H1 (cell line): ENCODE measurements at regions not wholly inside any gene's neighbourhood (a gene's known extent, or its start where the extent isn't known, plus 50 kb on each side); places are given as distances from the start of the nearest gene placed in this dataset.

Experiments
- CBX8 ChIP-seq: fragments of 300-800, 300-1000 bp; sonication (generic); IDR thresholded peaks from 2 replicates; pipeline ENCODE4 v1.7.1; 2016; ENCODE audit warnings: low read depth, low read length, borderline replicate concordance
- CREB1 ChIP-seq: IDR thresholded peaks from 2 replicates; pipeline ENCODE4 v1.6.1; 2012; ENCODE audit warnings: inconsistent platforms
- FOSL1 ChIP-seq: IDR thresholded peaks from 2 replicates; pipeline ENCODE4 v1.6.1; 2011; ENCODE audit warnings: mild to moderate bottlenecking, low read depth, low read length, moderate library complexity; ENCODE audit not compliant: insufficient read depth
- HDAC2 ChIP-seq, 2 experiments: fragments of 300-600 bp in 1 of 2; sonication (generic) in 1 of 2; IDR thresholded peaks; 2 replicates each; pipeline ENCODE4 v1.6.1; 2011 to 2012; ENCODE audit warnings: low read depth in 2 of 2, low read length in 2 of 2, mild to moderate bottlenecking in 2 of 2, moderate library complexity in 2 of 2, borderline replicate concordance in 1 of 2, inconsistent platforms in 1 of 2
- KDM5A ChIP-seq: fragments of 200-600 bp; IDR thresholded peaks from 2 replicates; pipeline ENCODE4 v1.7.1; 2012; ENCODE audit warnings: mild to moderate bottlenecking, low read length, inconsistent platforms, mixed read lengths
- RBBP5 ChIP-seq: IDR thresholded peaks from 2 replicates; pipeline ENCODE4 v1.7.1; 2012; ENCODE audit warnings: low read depth, mild to moderate bottlenecking, inconsistent platforms, low read length, moderate library complexity, borderline replicate concordance
- SIN3A ChIP-seq, 2 experiments: IDR thresholded peaks in 1 of 2; conservative IDR thresholded peaks in 1 of 2; 2 replicates each; pipeline ENCODE4 v1.6.1; 2011 to 2012; ENCODE audit warnings: low read length in 2 of 2, improper control_type of control experiment in 1 of 2, low read depth in 1 of 2, mild to moderate bottlenecking in 1 of 2
- SUZ12 ChIP-seq: fragments of 200-600 bp; sonication (generic); IDR thresholded peaks from 2 replicates; pipeline ENCODE4 v1.6.1; 2012; ENCODE audit warnings: mild to moderate bottlenecking, inconsistent platforms, low read length, moderate library complexity, mixed read lengths
- TAF7 ChIP-seq: optimal IDR thresholded peaks from 2 replicates; pipeline ENCODE3; 2011; ENCODE audit warnings: low read depth, mild to moderate bottlenecking, inconsistent platforms, low read length, moderate library complexity, borderline replicate concordance
- TEAD4 ChIP-seq: IDR thresholded peaks from 2 replicates; pipeline ENCODE4 v1.6.1; 2012; ENCODE audit warnings: low read depth, low read length, inconsistent platforms, mixed read lengths
- TF ChIP-seq, protein P1 (sequence below): fragments of 300-600 bp; sonication (generic); IDR thresholded peaks from 2 replicates; pipeline ENCODE4 v1.7.1; 2012; ENCODE audit warnings: low read length, moderate library complexity, mild to moderate bottlenecking, inconsistent platforms; ENCODE audit not compliant: insufficient replicate concordance

DNA sequence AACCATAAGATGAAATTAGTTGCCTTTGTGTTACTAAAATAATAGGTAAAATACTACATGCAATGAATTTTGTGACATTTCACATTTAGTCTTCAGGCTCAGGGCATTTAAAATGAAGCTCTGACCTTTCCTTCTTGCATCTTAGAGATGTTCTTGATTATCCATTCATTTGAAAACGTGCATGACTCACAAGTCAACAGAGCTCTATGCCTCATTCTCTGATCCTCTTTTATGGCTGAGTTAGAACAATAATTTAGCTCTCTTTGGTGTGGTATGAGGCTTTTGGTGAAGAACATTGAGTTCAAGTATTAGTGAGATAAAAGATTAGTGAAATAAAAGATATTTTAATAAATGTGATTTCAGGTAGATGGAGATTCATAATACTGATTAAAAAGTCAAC, 66.5 kb downstream of the TIGD2 start (continued):
- TF ChIP-seq, protein P1, sequence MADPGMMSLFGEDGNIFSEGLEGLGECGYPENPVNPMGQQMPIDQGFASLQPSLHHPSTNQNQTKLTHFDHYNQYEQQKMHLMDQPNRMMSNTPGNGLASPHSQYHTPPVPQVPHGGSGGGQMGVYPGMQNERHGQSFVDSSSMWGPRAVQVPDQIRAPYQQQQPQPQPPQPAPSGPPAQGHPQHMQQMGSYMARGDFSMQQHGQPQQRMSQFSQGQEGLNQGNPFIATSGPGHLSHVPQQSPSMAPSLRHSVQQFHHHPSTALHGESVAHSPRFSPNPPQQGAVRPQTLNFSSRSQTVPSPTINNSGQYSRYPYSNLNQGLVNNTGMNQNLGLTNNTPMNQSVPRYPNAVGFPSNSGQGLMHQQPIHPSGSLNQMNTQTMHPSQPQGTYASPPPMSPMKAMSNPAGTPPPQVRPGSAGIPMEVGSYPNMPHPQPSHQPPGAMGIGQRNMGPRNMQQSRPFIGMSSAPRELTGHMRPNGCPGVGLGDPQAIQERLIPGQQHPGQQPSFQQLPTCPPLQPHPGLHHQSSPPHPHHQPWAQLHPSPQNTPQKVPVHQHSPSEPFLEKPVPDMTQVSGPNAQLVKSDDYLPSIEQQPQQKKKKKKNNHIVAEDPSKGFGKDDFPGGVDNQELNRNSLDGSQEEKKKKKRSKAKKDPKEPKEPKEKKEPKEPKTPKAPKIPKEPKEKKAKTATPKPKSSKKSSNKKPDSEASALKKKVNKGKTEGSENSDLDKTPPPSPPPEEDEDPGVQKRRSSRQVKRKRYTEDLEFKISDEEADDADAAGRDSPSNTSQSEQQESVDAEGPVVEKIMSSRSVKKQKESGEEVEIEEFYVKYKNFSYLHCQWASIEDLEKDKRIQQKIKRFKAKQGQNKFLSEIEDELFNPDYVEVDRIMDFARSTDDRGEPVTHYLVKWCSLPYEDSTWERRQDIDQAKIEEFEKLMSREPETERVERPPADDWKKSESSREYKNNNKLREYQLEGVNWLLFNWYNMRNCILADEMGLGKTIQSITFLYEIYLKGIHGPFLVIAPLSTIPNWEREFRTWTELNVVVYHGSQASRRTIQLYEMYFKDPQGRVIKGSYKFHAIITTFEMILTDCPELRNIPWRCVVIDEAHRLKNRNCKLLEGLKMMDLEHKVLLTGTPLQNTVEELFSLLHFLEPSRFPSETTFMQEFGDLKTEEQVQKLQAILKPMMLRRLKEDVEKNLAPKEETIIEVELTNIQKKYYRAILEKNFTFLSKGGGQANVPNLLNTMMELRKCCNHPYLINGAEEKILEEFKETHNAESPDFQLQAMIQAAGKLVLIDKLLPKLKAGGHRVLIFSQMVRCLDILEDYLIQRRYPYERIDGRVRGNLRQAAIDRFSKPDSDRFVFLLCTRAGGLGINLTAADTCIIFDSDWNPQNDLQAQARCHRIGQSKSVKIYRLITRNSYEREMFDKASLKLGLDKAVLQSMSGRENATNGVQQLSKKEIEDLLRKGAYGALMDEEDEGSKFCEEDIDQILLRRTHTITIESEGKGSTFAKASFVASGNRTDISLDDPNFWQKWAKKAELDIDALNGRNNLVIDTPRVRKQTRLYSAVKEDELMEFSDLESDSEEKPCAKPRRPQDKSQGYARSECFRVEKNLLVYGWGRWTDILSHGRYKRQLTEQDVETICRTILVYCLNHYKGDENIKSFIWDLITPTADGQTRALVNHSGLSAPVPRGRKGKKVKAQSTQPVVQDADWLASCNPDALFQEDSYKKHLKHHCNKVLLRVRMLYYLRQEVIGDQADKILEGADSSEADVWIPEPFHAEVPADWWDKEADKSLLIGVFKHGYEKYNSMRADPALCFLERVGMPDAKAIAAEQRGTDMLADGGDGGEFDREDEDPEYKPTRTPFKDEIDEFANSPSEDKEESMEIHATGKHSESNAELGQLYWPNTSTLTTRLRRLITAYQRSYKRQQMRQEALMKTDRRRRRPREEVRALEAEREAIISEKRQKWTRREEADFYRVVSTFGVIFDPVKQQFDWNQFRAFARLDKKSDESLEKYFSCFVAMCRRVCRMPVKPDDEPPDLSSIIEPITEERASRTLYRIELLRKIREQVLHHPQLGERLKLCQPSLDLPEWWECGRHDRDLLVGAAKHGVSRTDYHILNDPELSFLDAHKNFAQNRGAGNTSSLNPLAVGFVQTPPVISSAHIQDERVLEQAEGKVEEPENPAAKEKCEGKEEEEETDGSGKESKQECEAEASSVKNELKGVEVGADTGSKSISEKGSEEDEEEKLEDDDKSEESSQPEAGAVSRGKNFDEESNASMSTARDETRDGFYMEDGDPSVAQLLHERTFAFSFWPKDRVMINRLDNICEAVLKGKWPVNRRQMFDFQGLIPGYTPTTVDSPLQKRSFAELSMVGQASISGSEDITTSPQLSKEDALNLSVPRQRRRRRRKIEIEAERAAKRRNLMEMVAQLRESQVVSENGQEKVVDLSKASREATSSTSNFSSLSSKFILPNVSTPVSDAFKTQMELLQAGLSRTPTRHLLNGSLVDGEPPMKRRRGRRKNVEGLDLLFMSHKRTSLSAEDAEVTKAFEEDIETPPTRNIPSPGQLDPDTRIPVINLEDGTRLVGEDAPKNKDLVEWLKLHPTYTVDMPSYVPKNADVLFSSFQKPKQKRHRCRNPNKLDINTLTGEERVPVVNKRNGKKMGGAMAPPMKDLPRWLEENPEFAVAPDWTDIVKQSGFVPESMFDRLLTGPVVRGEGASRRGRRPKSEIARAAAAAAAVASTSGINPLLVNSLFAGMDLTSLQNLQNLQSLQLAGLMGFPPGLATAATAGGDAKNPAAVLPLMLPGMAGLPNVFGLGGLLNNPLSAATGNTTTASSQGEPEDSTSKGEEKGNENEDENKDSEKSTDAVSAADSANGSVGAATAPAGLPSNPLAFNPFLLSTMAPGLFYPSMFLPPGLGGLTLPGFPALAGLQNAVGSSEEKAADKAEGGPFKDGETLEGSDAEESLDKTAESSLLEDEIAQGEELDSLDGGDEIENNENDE, result no peak
- TF ChIP-seq TAF7, result no peak
- no peak for TF ChIP-seq KDM5A
- TF ChIP-seq HDAC2 (IDR thresholded peaks at IDR 0.05; ENCODE audit: borderline replicate concordance in 1 of 2, low read depth in 2 of 2, low read length in 2 of 2), result no peak
- no peak for TF ChIP-seq RBBP5
- no peak for TF ChIP-seq TEAD4
- no peak for TF ChIP-seq CREB1
- no peak for TF ChIP-seq SIN3A (conservative IDR thresholded peaks at IDR 0.05 in 1 of 2, IDR thresholded peaks at IDR 0.05 in 1 of 2; ENCODE audit: low read depth in 1 of 2, low read length in 2 of 2)
- TF ChIP-seq FOSL1, result no peak
- TF ChIP-seq SUZ12, result no peak
- no peak for TF ChIP-seq CBX8
